Heart left ventricle (tissue), 13 donors: ENCODE measurements at regions not wholly inside any gene's neighbourhood (a gene's known extent, or its start where the extent isn't known, plus 50 kb on each side); places are given as distances from the start of the nearest gene placed in this dataset.

Experiments used
- CTCF ChIP-seq, 12 donors: fragments of 200-600 bp; sonication (generic) in 4 of 12; IDR thresholded peaks; one replicate each; pipeline versions ENCODE4 v1.5.0 to v1.8.0; 2018 to 2022; ENCODE audit warnings: antibody characterized with exemption in 12 of 12, mild to moderate bottlenecking in 5 of 12
- POLR2A ChIP-seq, 2 donors: fragments of 450-650 bp; IDR thresholded peaks; one replicate each; pipeline ENCODE4 v1.6.1; 2017; ENCODE audit warnings: antibody characterized with exemption in 2 of 2, mild to moderate bottlenecking in 2 of 2, moderate library complexity in 2 of 2
- donor health status: ischemic (EF 13 %, LVEDD 7.1; RV severe dilation, severe dysfunction).
- donor health status: DM: no; HTN: yes; CAD: no.
- donor health status: DM: no; HTN: no; CAD: no.
- donor health status: ischemic (EF 25% LVEDD 6.9; RV normal size, moderate dysfunction).
- donor health status: ischemic (EF 25% LVEDD 5.7; RV mildly dilated, moderate dysfunction).
- donor health status: ischemic (EF 35%, LVEDD 5.7; RV mildly dilated, moderate dysfunction).
- donor health status: nonischemic (EF 11% LVEDD 7.7; RV severe dilation, severe dysfunction).
- donor health status: DM: yes; HTN: yes; CAD: no.
- donor health status: PGD.
- donor health status: ischemic (EF 29% LVEDD 5.4; RV normal size, mild dysfunction).
- donor health status: nonischemic (EF 23%, LVEDD 6.1; RV moderate dilation, normal function).

GRCh38 chr4:125642645-125643044 lies 327.9 kb downstream of the FAT4 start:
- TF ChIP-seq POLR2A (IDR thresholded peaks at IDR 0.05) (no peak), CTCF (IDR thresholded peaks at IDR 0.05) (no peak)
